Pancreas (tissue), 10 donors: ENCODE measurements at regions not wholly inside any gene's neighbourhood (a gene's known extent, or its start where the extent isn't known, plus 50 kb on each side); places are given as distances from the start of the nearest gene placed in this dataset.
A peak's percentile ranks its signal among the peaks of the same experiment; 100 is the strongest.

Source experiments
- ATAC-seq, 4 donors: fragments of 200-7000 bp; cut with Tn5 transposase; one replicate each; pipeline versions ENCODE4 v1.8.0 to v1.9.1; 2020; ENCODE audit warnings: mild to moderate bottlenecking in 4 of 4, moderate library complexity in 4 of 4
- DNase-seq, 6 donors: peaks; one replicate each; pipeline ENCODE4 v3.0.0-alpha.2; 2020
- FAIRE-seq: peaks from 2 replicates; lab custom pipeline; 2012; peaks lifted over from hg19 to GRCh38; lab: Jason Lieb, UNC
- H3K27ac ChIP-seq, 4 donors: fragments of 200-600 bp; sonication (generic); 1 replicate in 3 of 4; 2 replicates in 1 of 4; pipeline versions ENCODE4 v1.5.0 to v1.8.0; 2020
- H3K27me3 ChIP-seq, 4 donors: fragments of 200-600 bp; one replicate each; pipeline ENCODE4 v1.8.0; 2021
- H3K36me3 ChIP-seq, 3 donors: fragments of 200-600 bp; sonication (generic) in 1 of 3; one replicate each; pipeline versions ENCODE4 v1.5.0 to v1.8.0; 2020 to 2021
- H3K4me1 ChIP-seq, 3 donors: fragments of 200-600 bp; one replicate each; pipeline ENCODE4 v1.8.0; 2021
- H3K4me3 ChIP-seq, 4 donors: fragments of 200-600 bp; sonication (generic) in 2 of 4; one replicate each; pipeline versions ENCODE4 v1.5.0 to v1.8.0; 2020 to 2021
- H3K9me3 ChIP-seq, 4 donors: fragments of 200-600 bp; one replicate each; pipeline ENCODE4 v1.8.0; 2021
- CTCF ChIP-seq, 4 donors: fragments of 200-600 bp; sonication (generic) in 3 of 4; IDR thresholded peaks; one replicate each; pipeline versions ENCODE4 v1.5.0 to v1.8.0; 2021; ENCODE audit warnings: antibody characterized with exemption in 4 of 4
- WGBS, 2 donors: extraction: QIAGEN DNeasy Blood & Tissue Kit; methylation state at CpG; one replicate each; pipeline ENCODE4 v1.1.7; 2013; 5-methylcytosine and 5-hydroxymethylcytosine counted together
- intact Hi-C, 3 donors: fragments of 100-400 bp; cut with DNase I; formaldehyde crosslinking; loops; one replicate each; pipeline versions ENCODE4 v1.11.1 to v1.14.2; 2022
- donor health status: healthy with polysubstance abuse.
- donor health status: DM: no; HTN: no; CAD: no; lungs with moderate emphysema.
- donor health status: DM: no; HTN: no; CAD: no.
- donor health status: control.
- donor health status: control.
- donor health status: Bipolar disorder and iron deficiency.
- donor health status: DM: yes; HTN: yes; CAD: no.
- donor health status: DM: no; HTN: no; CAD: no.
- donor health status: DM: no; HTN: no; CAD: no.
- donor health status: DM: yes; HTN: yes; CAD: no.

GRCh38 chr5:78698191-78698791, 49.7 kb upstream of the LHFPL2 start:
- Histone ChIP-seq H3K36me3 (no peaks in the 10 kb centered on the region), H3K4me1 (peaks cover 0 to 6% (median 5%) of the 10 kb centered on the region in 3 donors), H3K27me3 (no peaks in the 10 kb centered on the region), H3K27ac (no peak overlapping the region), H3K9me3 (no peaks in the 10 kb centered on the region), H3K4me3 (no peak overlapping the region)
- ATAC-seq (peak in 3 of 4 donors; percentile 50 to 63 (median 58)), DNase-seq (no peak), FAIRE-seq (no peak)
- intact Hi-C loops: no loop called here
- TF ChIP-seq CTCF (IDR thresholded peaks at IDR 0.05): no peak
- WGBS, 2 donors: 89% methylated on average over 4 of the region's 4 CpGs
